ENCODE measurements at regions not wholly inside any gene's neighbourhood (a gene's known extent, or its start where the extent isn't known, plus 50 kb on each side); places are given as distances from the start of the nearest gene placed in this dataset.

DNA sequence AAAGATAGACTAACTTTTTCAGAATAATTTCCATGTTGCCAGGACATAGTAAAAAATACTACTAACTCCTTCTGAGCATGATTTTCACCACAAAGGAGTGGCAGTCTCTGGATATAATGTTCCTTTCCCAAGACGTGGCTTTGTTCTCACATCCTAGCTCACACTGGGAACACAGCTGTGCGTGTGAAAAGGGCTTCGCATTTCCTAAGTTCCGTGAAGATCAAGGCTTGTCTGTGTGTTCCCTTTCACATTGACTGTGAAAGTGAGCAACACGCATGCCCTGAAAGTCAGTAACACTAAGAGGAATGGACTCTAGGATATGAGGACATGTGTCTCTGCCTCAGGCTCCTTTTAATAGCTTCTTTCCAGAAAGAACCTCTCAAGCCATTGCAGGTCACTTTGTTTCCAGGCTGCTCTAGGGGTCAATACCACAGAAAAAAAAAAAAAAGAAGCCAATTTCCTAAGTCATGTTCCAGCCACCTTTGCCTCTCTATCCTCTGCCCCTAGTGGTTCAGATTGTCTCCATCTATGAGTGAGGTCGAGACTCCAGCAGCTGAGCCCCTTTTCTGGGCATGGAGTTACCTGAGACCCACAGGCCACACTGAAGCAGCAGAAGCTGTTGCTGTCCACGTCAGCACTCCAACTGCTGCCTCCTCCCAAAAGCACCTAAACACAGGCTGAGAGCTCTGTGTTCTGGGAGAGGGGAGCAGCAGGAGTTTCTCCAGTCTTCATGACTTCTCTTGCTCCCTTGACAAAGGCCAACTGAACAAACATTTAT, 355.9 kb downstream of the RSL24D1 start:
- Histone ChIP-seq H4K91ac (ENCODE audit: low read depth, low read length, poor library complexity) (no peak overlapping the region), H3K4me1 (ENCODE audit: control insufficient read depth in 2 of 2, insufficient read depth in 1 of 2, low read depth in 1 of 2, low read length in 2 of 2) (peaks cover 0 to 2% of the 10 kb centered on the region in 2 donors), H3K9me3 (replicated peaks in 1 of 2; ENCODE audit: control insufficient read depth in 2 of 2, insufficient read depth in 1 of 2, low read depth in 1 of 2, low read length in 2 of 2) (no peaks in the 10 kb centered on the region), H2BK120ac (ENCODE audit: low read depth, low read length) (no peak overlapping the region), H2AK5ac (ENCODE audit: low read depth, low read length) (no peak overlapping the region), H3K36me3 (replicated peaks in 1 of 2; ENCODE audit: control insufficient read depth in 2 of 2, insufficient read depth in 2 of 2, low read length in 2 of 2) (no peaks in the 10 kb centered on the region), H3K14ac (ENCODE audit: low read length) (no peak overlapping the region), H2BK12ac (ENCODE audit: low read length) (no peak overlapping the region), H3K4me3 (ENCODE audit: low read length in 2 of 2) (no peak overlapping the region), H3K27ac (replicated peaks; ENCODE audit: low read length) (no peak overlapping the region), H4K8ac (ENCODE audit: low read depth, low read length) (no peak overlapping the region), H3K4ac (ENCODE audit: low read length) (no peak overlapping the region), H3K27me3 (ENCODE audit: control insufficient read depth in 3 of 3, insufficient read depth in 3 of 3, low read depth in 1 of 3, low read length in 3 of 3) (no peaks in the 10 kb centered on the region), H2BK15ac (ENCODE audit: low read length) (no peak overlapping the region), H3K18ac (ENCODE audit: low read length) (no peak overlapping the region), H3K79me1 (ENCODE audit: low read depth, low read length) (no peaks in the 10 kb centered on the region), H3K4me2 (ENCODE audit: insufficient read depth, low read length, poor library complexity, severe bottlenecking) (no peak overlapping the region), H3K23ac (ENCODE audit: low read depth, low read length, poor library complexity) (no peak overlapping the region), H3K9ac (ENCODE audit: low read depth, low read length, poor library complexity) (peak overlapping the region; percentile 38), H2AFZ (ENCODE audit: low read length) (no peak overlapping the region), H2BK5ac (ENCODE audit: low read length) (no peak overlapping the region)
- no peak for DNase-seq (ENCODE audit: low spot score)
- WGBS, 2 donors (ENCODE audit: extremely low coverage in 2 of 2, insufficient read length in 2 of 2, insufficient replicate concordance in 1 of 2) = no CpG with 5 or more reads among the region's 7 CpGs

GRCh38 chr15:54839379-54839778, 357.4 kb downstream of the RSL24D1 start:
- Histone ChIP-seq H3K36me3 (replicated peaks in 1 of 2; ENCODE audit: control insufficient read depth in 2 of 2, insufficient read depth in 2 of 2, low read length in 2 of 2) (no peaks in the 10 kb centered on the region), H3K9me3 (replicated peaks in 1 of 2; ENCODE audit: control insufficient read depth in 2 of 2, insufficient read depth in 1 of 2, low read depth in 1 of 2, low read length in 2 of 2) (no peaks in the 10 kb centered on the region), H2BK15ac (ENCODE audit: low read length) (no peak overlapping the region), H3K14ac (ENCODE audit: low read length) (no peak overlapping the region), H2AFZ (ENCODE audit: low read length) (no peak overlapping the region), H3K4me2 (ENCODE audit: insufficient read depth, low read length, poor library complexity, severe bottlenecking) (no peak overlapping the region), H3K4me3 (ENCODE audit: low read length in 2 of 2) (no peak overlapping the region), H4K91ac (ENCODE audit: low read depth, low read length, poor library complexity) (no peak overlapping the region), H2BK5ac (ENCODE audit: low read length) (no peak overlapping the region), H2BK12ac (ENCODE audit: low read length) (no peak overlapping the region), H3K18ac (ENCODE audit: low read length) (no peak overlapping the region), H4K8ac (ENCODE audit: low read depth, low read length) (no peak overlapping the region), H3K27me3 (ENCODE audit: control insufficient read depth in 3 of 3, insufficient read depth in 3 of 3, low read depth in 1 of 3, low read length in 3 of 3) (no peaks in the 10 kb centered on the region), H3K79me1 (ENCODE audit: low read depth, low read length) (no peaks in the 10 kb centered on the region), H3K4ac (ENCODE audit: low read length) (no peak overlapping the region), H3K4me1 (ENCODE audit: control insufficient read depth in 2 of 2, insufficient read depth in 1 of 2, low read depth in 1 of 2, low read length in 2 of 2) (peaks cover 0 to 2% of the 10 kb centered on the region in 2 donors), H3K9ac (ENCODE audit: low read depth, low read length, poor library complexity) (no peak overlapping the region), H2AK5ac (ENCODE audit: low read depth, low read length) (no peak overlapping the region), H3K23ac (ENCODE audit: low read depth, low read length, poor library complexity) (no peak overlapping the region), H3K27ac (replicated peaks; ENCODE audit: low read length) (no peak overlapping the region), H2BK120ac (ENCODE audit: low read depth, low read length) (no peak overlapping the region)
- no CpG with 5 or more reads among the region's 2 CpGs for WGBS, 2 donors (ENCODE audit: extremely low coverage in 2 of 2, insufficient read length in 2 of 2, insufficient replicate concordance in 1 of 2)
- no peak for DNase-seq (ENCODE audit: low spot score)

GRCh38 chr15:54836052-54836795, 360.5 kb downstream of the RSL24D1 start:
- Histone ChIP-seq H3K79me1 (ENCODE audit: low read depth, low read length) (no peaks in the 10 kb centered on the region), H2BK12ac (ENCODE audit: low read length) (no peak overlapping the region), H3K4me2 (ENCODE audit: insufficient read depth, low read length, poor library complexity, severe bottlenecking) (no peak overlapping the region), H3K18ac (ENCODE audit: low read length) (no peak overlapping the region), H3K36me3 (replicated peaks in 1 of 2; ENCODE audit: control insufficient read depth in 2 of 2, insufficient read depth in 2 of 2, low read length in 2 of 2) (no peaks in the 10 kb centered on the region), H3K14ac (ENCODE audit: low read length) (no peak overlapping the region), H2AK5ac (ENCODE audit: low read depth, low read length) (no peak overlapping the region), H3K27me3 (ENCODE audit: control insufficient read depth in 3 of 3, insufficient read depth in 3 of 3, low read depth in 1 of 3, low read length in 3 of 3) (no peaks in the 10 kb centered on the region), H2BK15ac (ENCODE audit: low read length) (no peak overlapping the region), H3K4ac (ENCODE audit: low read length) (no peak overlapping the region), H4K91ac (ENCODE audit: low read depth, low read length, poor library complexity) (no peak overlapping the region), H3K9me3 (replicated peaks in 1 of 2; ENCODE audit: control insufficient read depth in 2 of 2, insufficient read depth in 1 of 2, low read depth in 1 of 2, low read length in 2 of 2) (no peaks in the 10 kb centered on the region), H3K23ac (ENCODE audit: low read depth, low read length, poor library complexity) (no peak overlapping the region), H2BK5ac (ENCODE audit: low read length) (no peak overlapping the region), H3K9ac (ENCODE audit: low read depth, low read length, poor library complexity) (no peak overlapping the region), H2AFZ (ENCODE audit: low read length) (no peak overlapping the region), H3K27ac (replicated peaks; ENCODE audit: low read length) (no peak overlapping the region), H3K4me3 (ENCODE audit: low read length in 2 of 2) (no peak overlapping the region), H3K4me1 (ENCODE audit: control insufficient read depth in 2 of 2, insufficient read depth in 1 of 2, low read depth in 1 of 2, low read length in 2 of 2) (peaks cover 0 to 2% of the 10 kb centered on the region in 2 donors), H4K8ac (ENCODE audit: low read depth, low read length) (peak overlapping the region; percentile 52), H2BK120ac (ENCODE audit: low read depth, low read length) (no peak overlapping the region)
- WGBS, 2 donors (ENCODE audit: extremely low coverage in 2 of 2, insufficient read length in 2 of 2, insufficient replicate concordance in 1 of 2) = no CpG with 5 or more reads among the region's 5 CpGs
- DNase-seq (ENCODE audit: low spot score) = no peak

DNA sequence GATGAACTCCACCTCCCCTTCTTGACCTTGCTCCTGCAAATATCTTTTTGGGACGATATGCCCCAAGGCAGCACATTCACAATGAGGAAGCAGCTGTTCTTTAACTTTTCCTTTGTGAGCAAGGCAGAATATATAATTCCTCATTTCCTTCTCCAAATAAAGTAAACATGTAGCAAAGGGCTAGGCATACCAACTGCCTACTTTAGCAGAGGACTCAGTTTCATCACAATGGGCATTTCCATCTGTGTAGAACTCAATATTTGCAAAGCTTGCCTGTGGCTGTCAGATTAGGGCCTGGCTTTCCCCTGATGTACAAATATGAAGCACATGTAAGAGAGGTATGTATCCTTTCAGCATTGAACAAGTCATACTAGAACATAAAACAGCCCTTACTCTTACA, 366.9 kb downstream of the RSL24D1 start:
- no peak overlapping the region for H2BK120ac ChIP-seq (ENCODE audit: low read depth, low read length)
- H3K9ac ChIP-seq (ENCODE audit: low read depth, low read length, poor library complexity) = no peak overlapping the region
- no peaks in the 10 kb centered on the region for H3K79me1 ChIP-seq (ENCODE audit: low read depth, low read length)
- H2BK5ac ChIP-seq (ENCODE audit: low read length) = no peak overlapping the region
- WGBS, 2 donors (ENCODE audit: extremely low coverage in 2 of 2, insufficient read length in 2 of 2, insufficient replicate concordance in 1 of 2) = no CpG with 5 or more reads among the region's 1 CpG
- no peak overlapping the region for H3K23ac ChIP-seq (ENCODE audit: low read depth, low read length, poor library complexity)
- H3K18ac ChIP-seq (ENCODE audit: low read length) = no peak overlapping the region
- no peak overlapping the region for H3K4ac ChIP-seq (ENCODE audit: low read length)
- H3K9me3 ChIP-seq (replicated peaks in 1 of 2; ENCODE audit: control insufficient read depth in 2 of 2, insufficient read depth in 1 of 2, low read depth in 1 of 2, low read length in 2 of 2) = no peaks in the 10 kb centered on the region
- H2BK15ac ChIP-seq (ENCODE audit: low read length) = no peak overlapping the region
- H2BK12ac ChIP-seq (ENCODE audit: low read length) = no peak overlapping the region
- no peak overlapping the region for H2AFZ ChIP-seq (ENCODE audit: low read length)
- no peak overlapping the region for H4K8ac ChIP-seq (ENCODE audit: low read depth, low read length)
- DNase-seq (ENCODE audit: low spot score) = no peak
- H3K4me2 ChIP-seq (ENCODE audit: insufficient read depth, low read length, poor library complexity, severe bottlenecking) = no peak overlapping the region
- no peak overlapping the region for H4K91ac ChIP-seq (ENCODE audit: low read depth, low read length, poor library complexity)
- no peak overlapping the region for H3K27ac ChIP-seq (replicated peaks; ENCODE audit: low read length)
- no peaks in the 10 kb centered on the region for H3K36me3 ChIP-seq (replicated peaks in 1 of 2; ENCODE audit: control insufficient read depth in 2 of 2, insufficient read depth in 2 of 2, low read length in 2 of 2)
- H3K4me3 ChIP-seq (ENCODE audit: low read length in 2 of 2) = no peak overlapping the region
- no peak overlapping the region for H3K14ac ChIP-seq (ENCODE audit: low read length)
- H3K27me3 ChIP-seq (ENCODE audit: control insufficient read depth in 3 of 3, insufficient read depth in 3 of 3, low read depth in 1 of 3, low read length in 3 of 3) = no peaks in the 10 kb centered on the region
- H3K4me1 ChIP-seq (ENCODE audit: control insufficient read depth in 2 of 2, insufficient read depth in 1 of 2, low read depth in 1 of 2, low read length in 2 of 2) = no peaks in the 10 kb centered on the region
- no peak overlapping the region for H2AK5ac ChIP-seq (ENCODE audit: low read depth, low read length)

All from neuronal stem cell (in vitro differentiated cells).